GM12878 (cell line): ENCODE measurements at regions not wholly inside any gene's neighbourhood (a gene's known extent, or its start where the extent isn't known, plus 50 kb on each side); places are given as distances from the start of the nearest gene placed in this dataset.

Experiments
- ATAC-seq: fragments of 200-7000 bp; cut with Tn5 transposase; 3 replicates; pipeline ENCODE4 v1.9.1; 2020; ENCODE audit warnings: mild to moderate bottlenecking, moderate library complexity
- BruUV-seq: library from RNA; stranded (reverse); fragments of 400-500 nt; replicated peaks from 2 replicates; lab custom pipeline; 2021; lab: Mats Ljungman, UMichigan
- CTCF ChIA-PET: fragments of 300-600 bp; sonication (Branson Sonifier 250); formaldehyde crosslinking; extraction: SDS; loops from one replicate; lab custom pipeline; 2021; ENCODE audit warnings: inconsistent platforms; lab: Yijun Ruan, JAX
- POLR2A ChIA-PET: fragments of 350-600 bp; formaldehyde crosslinking; extraction: SDS; loops from one replicate; lab custom pipeline; 2021; ENCODE audit warnings: inconsistent platforms; lab: Charles Lee
- RAD21 ChIA-PET: fragments of 300-600 bp; sonication (Branson Sonifier 250); formaldehyde crosslinking; loops from one replicate; lab custom pipeline; 2023; ENCODE audit warnings: antibody characterized with exemption; ENCODE audit not compliant: unreplicated experiment; lab: Charles Lee
- SMC1A ChIA-PET: fragments of 300-600 bp; sonication (Branson Sonifier 250); formaldehyde crosslinking; loops from one replicate; lab custom pipeline; 2023; ENCODE audit not compliant: unreplicated experiment, uncharacterized antibody; lab: Charles Lee
- DNase-seq: peaks from one replicate; pipeline ENCODE4 v3.0.0-alpha.2; 2011; ENCODE audit warnings: low read depth, low spot score
- FAIRE-seq: peaks from 3 replicates; lab custom pipeline; 2011; peaks lifted over from hg19 to GRCh38; lab: Jason Lieb, UNC
- H2AFZ ChIP-seq: 2 replicates; pipeline ENCODE4 v1.6.0; 2011; ENCODE audit warnings: low read depth, low read length, control low read depth; ENCODE audit not compliant: control insufficient read depth
- H3K27ac ChIP-seq: 2 replicates; pipeline ENCODE4 v1.5.1; 2011; ENCODE audit warnings: control low read depth; ENCODE audit not compliant: control insufficient read depth, insufficient read depth
- H3K27me3 ChIP-seq, 2 experiments: replicated peaks in 1 of 2; 2 replicates each; pipeline versions ENCODE4 v1.6.0 to v1.6.1; 2011; ENCODE audit warnings: low read length in 1 of 2; ENCODE audit not compliant: control insufficient read depth in 2 of 2, insufficient read depth in 2 of 2
- H3K36me3 ChIP-seq, 2 experiments: 2 replicates each; pipeline ENCODE4 v1.5.1; 2011; ENCODE audit warnings: low read length in 1 of 2; ENCODE audit not compliant: control insufficient read depth in 2 of 2, insufficient read depth in 2 of 2
- H3K4me1 ChIP-seq: 2 replicates; pipeline ENCODE4 v1.6.1; 2011; ENCODE audit warnings: mild to moderate bottlenecking, low read length, moderate library complexity, mixed read lengths; ENCODE audit not compliant: control insufficient read depth, insufficient read depth
- H3K4me2 ChIP-seq: 2 replicates; pipeline ENCODE4 v1.6.0; 2011; ENCODE audit warnings: control low read depth; ENCODE audit not compliant: control insufficient read depth, insufficient read depth
- H3K4me3 ChIP-seq: fragments of 200-600 bp; sonication (generic); 2 replicates; pipeline ENCODE4 v1.5.1; 2016
- H3K79me2 ChIP-seq: 2 replicates; pipeline ENCODE4 v1.6.0; 2011; ENCODE audit warnings: low read length; ENCODE audit not compliant: control insufficient read depth, insufficient read depth
- H3K9ac ChIP-seq: 2 replicates; pipeline ENCODE4 v1.8.0; 2011; ENCODE audit warnings: low read length, control low read depth, mixed read lengths; ENCODE audit not compliant: control insufficient read depth, insufficient read depth
- H3K9me3 ChIP-seq: replicated peaks from 3 replicates; pipeline ENCODE4 v1.5.1; 2011; ENCODE audit warnings: mild to moderate bottlenecking, low read length; ENCODE audit not compliant: control insufficient read depth, insufficient read depth
- H4K20me1 ChIP-seq: 2 replicates; pipeline ENCODE4 v1.6.0; 2011; ENCODE audit not compliant: control insufficient read depth, insufficient read depth
- BACH1 ChIP-seq: fragments of 450-650 bp; IDR thresholded peaks from 2 replicates; pipeline ENCODE4 v1.6.1; 2017; ENCODE audit warnings: mild to moderate bottlenecking, borderline replicate concordance
- BHLHE40 ChIP-seq, 2 experiments: fragments of 450-650 bp in 1 of 2; IDR thresholded peaks; 2 replicates each; pipeline ENCODE4 v1.6.1; 2011 to 2017; ENCODE audit warnings: low read depth in 2 of 2, borderline replicate concordance in 1 of 2, improper control_type of control experiment in 1 of 2, low read length in 1 of 2, mild to moderate bottlenecking in 1 of 2
- E2F4 ChIP-seq: IDR thresholded peaks from 2 replicates; pipeline ENCODE4 v1.6.1; 2012; ENCODE audit warnings: low read depth, low read length, improper control_type of control experiment
- IRF3 ChIP-seq: fragments of 450-650 bp; IDR thresholded peaks from 2 replicates; pipeline ENCODE4 v1.6.1; 2014; ENCODE audit warnings: mild to moderate bottlenecking
- KAT2A ChIP-seq: conservative IDR thresholded peaks from 2 replicates; pipeline ENCODE4 v1.6.1; 2011; ENCODE audit warnings: low read depth, low read length; ENCODE audit not compliant: control insufficient read depth
- LARP7 ChIP-seq: fragments of 450-650 bp; IDR thresholded peaks from 2 replicates; pipeline ENCODE4 v1.6.1; 2017; ENCODE audit warnings: mild to moderate bottlenecking
- MEF2A ChIP-seq: IDR thresholded peaks from 2 replicates; pipeline ENCODE4 v1.6.1; 2011; ENCODE audit warnings: low read depth, mild to moderate bottlenecking, low read length, moderate library complexity; ENCODE audit not compliant: insufficient read depth
- MTA3 ChIP-seq: IDR thresholded peaks from 2 replicates; pipeline ENCODE4 v1.6.1; 2012; ENCODE audit warnings: low read length, inconsistent platforms, borderline replicate concordance
- PAX8 ChIP-seq: fragments of 450-650 bp; IDR thresholded peaks from 2 replicates; pipeline ENCODE4 v1.6.1; 2017; ENCODE audit warnings: mild to moderate bottlenecking, moderate library complexity
- PBX3 ChIP-seq: IDR thresholded peaks from 2 replicates; pipeline ENCODE4 v1.6.1; 2011; ENCODE audit warnings: mild to moderate bottlenecking, low read depth, low read length, moderate library complexity; ENCODE audit not compliant: insufficient replicate concordance
- SMARCA5 ChIP-seq: fragments of 450-650 bp; IDR thresholded peaks from 2 replicates; pipeline ENCODE4 v1.6.1; 2017; ENCODE audit warnings: mild to moderate bottlenecking
- SREBF2 ChIP-seq: IDR thresholded peaks from 2 replicates; pipeline ENCODE4 v1.6.1; 2012; ENCODE audit warnings: mild to moderate bottlenecking, low read length
- SUZ12 ChIP-seq: fragments of 200-600 bp; sonication (generic); IDR thresholded peaks from one replicate; pipeline ENCODE4 v1.6.1; 2018; ENCODE audit warnings: antibody characterized with exemption, mild to moderate bottlenecking; ENCODE audit not compliant: unreplicated experiment
- ZNF207 ChIP-seq: fragments of 450-650 bp; IDR thresholded peaks from 2 replicates; pipeline ENCODE4 v1.6.1; 2014; ENCODE audit warnings: antibody characterized with exemption, mild to moderate bottlenecking, borderline replicate concordance
- ZZZ3 ChIP-seq: IDR thresholded peaks from 2 replicates; pipeline ENCODE4 v1.6.1; 2011; ENCODE audit warnings: low read depth; ENCODE audit not compliant: control insufficient read depth, insufficient read length
- WGBS: methylation state at CpG from one replicate; pipeline ENCODE4 v1.1.6; 2016; ENCODE audit warnings: low lambda C conversion rate; ENCODE audit not compliant: insufficient replicate concordance, insufficient coverage; ENCODE audit errors: missing lambda C conversion rate; 5-methylcytosine and 5-hydroxymethylcytosine counted together
- in situ Hi-C: fragments of 300-500 bp; cut with MboI; formaldehyde crosslinking; loops from 9 replicates; pipeline ENCODE4 v1.14.3; 2018; ENCODE audit warnings: mixed read lengths
- intact Hi-C: fragments of 100-400 bp; cut with micrococcal nuclease; formaldehyde crosslinking; loops from one replicate; pipeline ENCODE4 v1.14.2; 2022; ENCODE audit not compliant: unreplicated experiment
- TF ChIP-seq, protein P1 (sequence below): fragments of 450-650 bp; IDR thresholded peaks from 2 replicates; pipeline ENCODE4 v1.6.1; 2016; ENCODE audit warnings: mild to moderate bottlenecking, moderate library complexity, borderline replicate concordance

- Histone ChIP-seq H3K27ac (no peak overlapping the region), H3K79me2 (no peaks in the 10 kb centered on the region), H3K36me3 (no peaks in the 10 kb centered on the region), H3K9me3 (peaks cover 9% of the 10 kb centered on the region; the same call in 2 of the 3 replicates), H3K27me3 (no peaks in the 10 kb centered on the region), H2AFZ (no peak overlapping the region), H4K20me1 (no peaks in the 10 kb centered on the region), H3K4me2 (no peak overlapping the region), H3K4me1 (no peaks in the 10 kb centered on the region), H3K4me3 (no peak overlapping the region), H3K9ac (no peak overlapping the region)
- BruUV-seq, result no TSS peak
- intact Hi-C loops, result no loop called here
- DNase-seq (no peak), FAIRE-seq (no peak), ATAC-seq (no peak)
- CTCF ChIA-PET, result no interaction called here
- SMC1A ChIA-PET, result interaction anchor here (1.1 kb wide), 1 partner anchor 41 kb away, joined by 3 read pairs; no protein-coding TSS in a partner anchor
- RAD21 ChIA-PET, result interaction anchor here (1.0 kb wide), 1 partner anchor 76 kb away, joined by 3 read pairs; no protein-coding TSS in a partner anchor
- WGBS, result 22% methylated on average over 5 of the region's 5 CpGs
- POLR2A ChIA-PET, result no interaction called here
- in situ Hi-C loops, result no loop called here
- TF ChIP-seq SMARCA5, result no peak
- no peak for TF ChIP-seq ZNF207
- TF ChIP-seq, protein P1, sequence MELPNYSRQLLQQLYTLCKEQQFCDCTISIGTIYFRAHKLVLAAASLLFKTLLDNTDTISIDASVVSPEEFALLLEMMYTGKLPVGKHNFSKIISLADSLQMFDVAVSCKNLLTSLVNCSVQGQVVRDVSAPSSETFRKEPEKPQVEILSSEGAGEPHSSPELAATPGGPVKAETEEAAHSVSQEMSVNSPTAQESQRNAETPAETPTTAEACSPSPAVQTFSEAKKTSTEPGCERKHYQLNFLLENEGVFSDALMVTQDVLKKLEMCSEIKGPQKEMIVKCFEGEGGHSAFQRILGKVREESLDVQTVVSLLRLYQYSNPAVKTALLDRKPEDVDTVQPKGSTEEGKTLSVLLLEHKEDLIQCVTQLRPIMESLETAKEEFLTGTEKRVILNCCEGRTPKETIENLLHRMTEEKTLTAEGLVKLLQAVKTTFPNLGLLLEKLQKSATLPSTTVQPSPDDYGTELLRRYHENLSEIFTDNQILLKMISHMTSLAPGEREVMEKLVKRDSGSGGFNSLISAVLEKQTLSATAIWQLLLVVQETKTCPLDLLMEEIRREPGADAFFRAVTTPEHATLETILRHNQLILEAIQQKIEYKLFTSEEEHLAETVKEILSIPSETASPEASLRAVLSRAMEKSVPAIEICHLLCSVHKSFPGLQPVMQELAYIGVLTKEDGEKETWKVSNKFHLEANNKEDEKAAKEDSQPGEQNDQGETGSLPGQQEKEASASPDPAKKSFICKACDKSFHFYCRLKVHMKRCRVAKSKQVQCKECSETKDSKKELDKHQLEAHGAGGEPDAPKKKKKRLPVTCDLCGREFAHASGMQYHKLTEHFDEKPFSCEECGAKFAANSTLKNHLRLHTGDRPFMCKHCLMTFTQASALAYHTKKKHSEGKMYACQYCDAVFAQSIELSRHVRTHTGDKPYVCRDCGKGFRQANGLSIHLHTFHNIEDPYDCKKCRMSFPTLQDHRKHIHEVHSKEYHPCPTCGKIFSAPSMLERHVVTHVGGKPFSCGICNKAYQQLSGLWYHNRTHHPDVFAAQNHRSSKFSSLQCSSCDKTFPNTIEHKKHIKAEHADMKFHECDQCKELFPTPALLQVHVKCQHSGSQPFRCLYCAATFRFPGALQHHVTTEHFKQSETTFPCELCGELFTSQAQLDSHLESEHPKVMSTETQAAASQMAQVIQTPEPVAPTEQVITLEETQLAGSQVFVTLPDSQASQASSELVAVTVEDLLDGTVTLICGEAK, result no peak
- no peak for TF ChIP-seq KAT2A
- no peak for TF ChIP-seq MEF2A
- no peak for TF ChIP-seq ZZZ3
- TF ChIP-seq LARP7, result no peak
- no peak for TF ChIP-seq MTA3
- TF ChIP-seq PAX8, result no peak
- TF ChIP-seq SUZ12, result no peak
- no peak for TF ChIP-seq IRF3
- no peak for TF ChIP-seq SREBF2
- no peak for TF ChIP-seq PBX3
- TF ChIP-seq E2F4, result no peak
- TF ChIP-seq BHLHE40 (IDR thresholded peaks at IDR 0.05; ENCODE audit: borderline replicate concordance in 1 of 2, low read depth in 2 of 2, low read length in 1 of 2), result no peak
- TF ChIP-seq BACH1, result no peak
These were observed 225.5 kb downstream of the SOX9 start for GRCh38 chr17:72346306-72346705.
